GM12878 (cell line): ENCODE measurements at regions not wholly inside any gene's neighbourhood (a gene's known extent, or its start where the extent isn't known, plus 50 kb on each side); places are given as distances from the start of the nearest gene placed in this dataset.

ENCODE experiments used
- ATAC-seq: fragments of 200-7000 bp; cut with Tn5 transposase; 3 replicates; pipeline ENCODE4 v1.9.1; 2020; ENCODE audit warnings: mild to moderate bottlenecking, moderate library complexity
- BruUV-seq: library from RNA; stranded (reverse); fragments of 400-500 nt; replicated peaks from 2 replicates; lab custom pipeline; 2021; lab: Mats Ljungman, UMichigan
- CTCF ChIA-PET: fragments of 300-600 bp; sonication (Branson Sonifier 250); formaldehyde crosslinking; extraction: SDS; loops from one replicate; lab custom pipeline; 2021; ENCODE audit warnings: inconsistent platforms; lab: Yijun Ruan, JAX
- POLR2A ChIA-PET: fragments of 350-600 bp; formaldehyde crosslinking; extraction: SDS; loops from one replicate; lab custom pipeline; 2021; ENCODE audit warnings: inconsistent platforms; lab: Charles Lee
- RAD21 ChIA-PET: fragments of 300-600 bp; sonication (Branson Sonifier 250); formaldehyde crosslinking; loops from one replicate; lab custom pipeline; 2023; ENCODE audit warnings: antibody characterized with exemption; ENCODE audit not compliant: unreplicated experiment; lab: Charles Lee
- SMC1A ChIA-PET: fragments of 300-600 bp; sonication (Branson Sonifier 250); formaldehyde crosslinking; loops from one replicate; lab custom pipeline; 2023; ENCODE audit not compliant: unreplicated experiment, uncharacterized antibody; lab: Charles Lee
- DNase-seq: peaks from one replicate; pipeline ENCODE4 v3.0.0-alpha.2; 2011; ENCODE audit warnings: low read depth, low spot score
- FAIRE-seq: peaks from 3 replicates; lab custom pipeline; 2011; peaks lifted over from hg19 to GRCh38; lab: Jason Lieb, UNC
- H2AFZ ChIP-seq: 2 replicates; pipeline ENCODE4 v1.6.0; 2011; ENCODE audit warnings: low read depth, low read length, control low read depth; ENCODE audit not compliant: control insufficient read depth
- H3K27ac ChIP-seq: 2 replicates; pipeline ENCODE4 v1.5.1; 2011; ENCODE audit warnings: control low read depth; ENCODE audit not compliant: control insufficient read depth, insufficient read depth
- H3K27me3 ChIP-seq, 2 experiments: replicated peaks in 1 of 2; 2 replicates each; pipeline versions ENCODE4 v1.6.0 to v1.6.1; 2011; ENCODE audit warnings: low read length in 1 of 2; ENCODE audit not compliant: control insufficient read depth in 2 of 2, insufficient read depth in 2 of 2
- H3K36me3 ChIP-seq, 2 experiments: 2 replicates each; pipeline ENCODE4 v1.5.1; 2011; ENCODE audit warnings: low read length in 1 of 2; ENCODE audit not compliant: control insufficient read depth in 2 of 2, insufficient read depth in 2 of 2
- H3K4me1 ChIP-seq: 2 replicates; pipeline ENCODE4 v1.6.1; 2011; ENCODE audit warnings: mild to moderate bottlenecking, low read length, moderate library complexity, mixed read lengths; ENCODE audit not compliant: control insufficient read depth, insufficient read depth
- H3K4me2 ChIP-seq: 2 replicates; pipeline ENCODE4 v1.6.0; 2011; ENCODE audit warnings: control low read depth; ENCODE audit not compliant: control insufficient read depth, insufficient read depth
- H3K4me3 ChIP-seq: fragments of 200-600 bp; sonication (generic); 2 replicates; pipeline ENCODE4 v1.5.1; 2016
- H3K79me2 ChIP-seq: 2 replicates; pipeline ENCODE4 v1.6.0; 2011; ENCODE audit warnings: low read length; ENCODE audit not compliant: control insufficient read depth, insufficient read depth
- H3K9ac ChIP-seq: 2 replicates; pipeline ENCODE4 v1.8.0; 2011; ENCODE audit warnings: low read length, control low read depth, mixed read lengths; ENCODE audit not compliant: control insufficient read depth, insufficient read depth
- H3K9me3 ChIP-seq: replicated peaks from 3 replicates; pipeline ENCODE4 v1.5.1; 2011; ENCODE audit warnings: mild to moderate bottlenecking, low read length; ENCODE audit not compliant: control insufficient read depth, insufficient read depth
- H4K20me1 ChIP-seq: 2 replicates; pipeline ENCODE4 v1.6.0; 2011; ENCODE audit not compliant: control insufficient read depth, insufficient read depth
- ASH2L ChIP-seq: fragments of 300-600, 200-600 bp; sonication (generic); IDR thresholded peaks from 2 replicates; pipeline ENCODE4 v1.6.1; 2017; ENCODE audit warnings: low read depth, mild to moderate bottlenecking, borderline replicate concordance
- CREM ChIP-seq: IDR thresholded peaks from 2 replicates; pipeline ENCODE4 v1.6.1; 2014; ENCODE audit warnings: antibody characterized with exemption, low read depth
- DPF2 ChIP-seq: fragments of 450-650 bp; IDR thresholded peaks from 2 replicates; pipeline ENCODE4 v1.6.1; 2017; ENCODE audit warnings: mild to moderate bottlenecking
- EGR1 ChIP-seq, 2 experiments: IDR thresholded peaks; 1 replicate in 1 of 2; 2 replicates in 1 of 2; pipeline ENCODE4 v1.6.1; 2011 to 2012; ENCODE audit warnings: low read depth in 2 of 2, low read length in 2 of 2, borderline replicate concordance in 1 of 2, mild to moderate bottlenecking in 1 of 2, moderate library complexity in 1 of 2
- ESRRA ChIP-seq: IDR thresholded peaks from 2 replicates; pipeline ENCODE4 v1.6.1; 2012; ENCODE audit warnings: mild to moderate bottlenecking, low read length, improper control_type of control experiment
- FOS ChIP-seq: IDR thresholded peaks from 3 replicates; pipeline ENCODE4 v1.6.1; 2011; ENCODE audit warnings: borderline replicate concordance; ENCODE audit not compliant: insufficient read length; ENCODE audit errors: extremely low read depth
- GATAD2B ChIP-seq: fragments of 450-650 bp; conservative IDR thresholded peaks from 2 replicates; pipeline ENCODE4 v1.6.1; 2017; ENCODE audit warnings: low read depth, mild to moderate bottlenecking, moderate library complexity
- HDAC6 ChIP-seq: fragments of 200-600 bp; sonication (generic); IDR thresholded peaks from one replicate; pipeline ENCODE4 v1.8.0; 2017; ENCODE audit warnings: antibody characterized with exemption; ENCODE audit not compliant: unreplicated experiment
- JUNB ChIP-seq: IDR thresholded peaks from 2 replicates; pipeline ENCODE4 v1.6.1; 2016; ENCODE audit warnings: antibody characterized with exemption, mild to moderate bottlenecking
- NFIC ChIP-seq: IDR thresholded peaks from 2 replicates; pipeline ENCODE4 v1.6.1; 2012; ENCODE audit warnings: low read depth, mild to moderate bottlenecking, inconsistent platforms, low read length, moderate library complexity
- RAD51 ChIP-seq: fragments of 450-650 bp; IDR thresholded peaks from 2 replicates; pipeline ENCODE4 v1.6.1; 2016; ENCODE audit warnings: moderate library complexity, mild to moderate bottlenecking, inconsistent platforms
- SPI1 ChIP-seq: IDR thresholded peaks from 2 replicates; pipeline ENCODE4 v1.6.1; 2011; ENCODE audit warnings: low read depth, mild to moderate bottlenecking, low read length, moderate library complexity, borderline replicate concordance; ENCODE audit not compliant: insufficient read depth
- TARDBP ChIP-seq: IDR thresholded peaks from 2 replicates; pipeline ENCODE4 v1.6.1; 2016; ENCODE audit warnings: borderline replicate concordance
- TBL1XR1 ChIP-seq: IDR thresholded peaks from 2 replicates; pipeline ENCODE4 v1.6.1; 2012; ENCODE audit warnings: low read depth, low read length, improper control_type of control experiment
- WGBS: methylation state at CpG from one replicate; pipeline ENCODE4 v1.1.6; 2016; ENCODE audit warnings: low lambda C conversion rate; ENCODE audit not compliant: insufficient replicate concordance, insufficient coverage; ENCODE audit errors: missing lambda C conversion rate; 5-methylcytosine and 5-hydroxymethylcytosine counted together
- in situ Hi-C: fragments of 300-500 bp; cut with MboI; formaldehyde crosslinking; loops from 9 replicates; pipeline ENCODE4 v1.14.3; 2018; ENCODE audit warnings: mixed read lengths
- intact Hi-C: fragments of 100-400 bp; cut with micrococcal nuclease; formaldehyde crosslinking; loops from one replicate; pipeline ENCODE4 v1.14.2; 2022; ENCODE audit not compliant: unreplicated experiment
- TF ChIP-seq, protein P1 (sequence below): fragments of 450-650 bp; IDR thresholded peaks from 2 replicates; pipeline ENCODE4 v1.6.1; 2014; ENCODE audit warnings: mild to moderate bottlenecking
- TF ChIP-seq, protein P2 (sequence below), 3 experiments: IDR thresholded peaks in 2 of 3; conservative IDR thresholded peaks in 1 of 3; 2 replicates each; pipeline ENCODE4 v1.5.1; 2011; ENCODE audit warnings: low read depth in 3 of 3, low read length in 3 of 3, mild to moderate bottlenecking in 3 of 3, control low read depth in 2 of 3, moderate library complexity in 2 of 3, inconsistent platforms in 1 of 3, mixed read lengths in 1 of 3; ENCODE audit not compliant: control insufficient read depth in 2 of 3, insufficient read depth in 1 of 3; ENCODE audit errors: extremely low read depth in 1 of 3

DNA sequence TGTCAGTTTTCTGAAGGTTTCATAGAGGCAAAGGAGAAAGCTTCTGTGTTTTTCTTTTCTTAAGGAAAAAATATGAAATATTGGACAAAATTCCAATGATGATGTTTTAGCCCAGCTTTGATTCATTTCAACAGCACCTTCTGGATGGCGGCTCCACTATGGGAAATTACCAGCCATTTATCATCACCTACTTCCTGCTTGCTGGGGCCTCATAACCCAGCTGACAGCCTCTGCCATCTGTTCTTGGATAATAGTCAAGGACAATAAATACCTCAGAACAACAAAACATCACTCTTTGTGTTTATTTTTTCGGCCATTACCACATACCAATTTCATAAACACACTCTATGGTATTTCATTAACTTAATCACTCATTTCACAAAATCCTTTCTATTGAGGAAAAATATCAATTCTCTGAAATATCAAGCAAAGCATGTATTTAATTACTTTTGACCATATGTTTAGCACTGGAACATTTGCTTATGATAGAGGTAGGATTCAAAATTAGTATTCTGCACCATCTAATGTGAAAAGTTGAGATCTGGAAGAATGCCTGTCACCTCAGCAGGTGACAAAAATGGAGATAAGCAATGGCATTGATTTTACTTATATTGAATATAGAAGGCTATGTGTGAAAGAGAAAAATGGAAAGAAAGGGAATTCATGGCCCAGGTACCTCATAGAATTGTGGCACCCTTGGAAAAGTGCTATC, 629.7 kb downstream of the LIG4 start:
- H2AFZ ChIP-seq = no peak overlapping the region
- CTCF ChIA-PET = no interaction called here
- RAD21 ChIA-PET = no interaction called here
- no peak overlapping the region for H3K4me3 ChIP-seq
- in situ Hi-C loops (no loop called here), intact Hi-C loops (no loop called here)
- no peaks in the 10 kb centered on the region for H3K4me1 ChIP-seq
- no peaks in the 10 kb centered on the region for H3K36me3 ChIP-seq
- H3K79me2 ChIP-seq = no peaks in the 10 kb centered on the region
- no peak for DNase-seq
- no peaks in the 10 kb centered on the region for H3K9me3 ChIP-seq
- H3K4me2 ChIP-seq = no peak overlapping the region
- FAIRE-seq = no peak
- H4K20me1 ChIP-seq = no peaks in the 10 kb centered on the region
- no peak for ATAC-seq
- BruUV-seq = no TSS peak
- POLR2A ChIA-PET = no interaction called here
- no peaks in the 10 kb centered on the region for H3K27me3 ChIP-seq
- WGBS = 12% methylated on average over 2 of the region's 2 CpGs
- H3K9ac ChIP-seq = no peak overlapping the region
- TF ChIP-seq, protein P1, sequence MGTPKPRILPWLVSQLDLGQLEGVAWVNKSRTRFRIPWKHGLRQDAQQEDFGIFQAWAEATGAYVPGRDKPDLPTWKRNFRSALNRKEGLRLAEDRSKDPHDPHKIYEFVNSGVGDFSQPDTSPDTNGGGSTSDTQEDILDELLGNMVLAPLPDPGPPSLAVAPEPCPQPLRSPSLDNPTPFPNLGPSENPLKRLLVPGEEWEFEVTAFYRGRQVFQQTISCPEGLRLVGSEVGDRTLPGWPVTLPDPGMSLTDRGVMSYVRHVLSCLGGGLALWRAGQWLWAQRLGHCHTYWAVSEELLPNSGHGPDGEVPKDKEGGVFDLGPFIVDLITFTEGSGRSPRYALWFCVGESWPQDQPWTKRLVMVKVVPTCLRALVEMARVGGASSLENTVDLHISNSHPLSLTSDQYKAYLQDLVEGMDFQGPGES = no peak
- TF ChIP-seq DPF2 (no peak), SPI1 (no peak), NFIC (no peak)
- TF ChIP-seq, all 136 proteins: peak for 0
- SMC1A ChIA-PET = no interaction called here
- no peak overlapping the region for H3K27ac ChIP-seq

DNA sequence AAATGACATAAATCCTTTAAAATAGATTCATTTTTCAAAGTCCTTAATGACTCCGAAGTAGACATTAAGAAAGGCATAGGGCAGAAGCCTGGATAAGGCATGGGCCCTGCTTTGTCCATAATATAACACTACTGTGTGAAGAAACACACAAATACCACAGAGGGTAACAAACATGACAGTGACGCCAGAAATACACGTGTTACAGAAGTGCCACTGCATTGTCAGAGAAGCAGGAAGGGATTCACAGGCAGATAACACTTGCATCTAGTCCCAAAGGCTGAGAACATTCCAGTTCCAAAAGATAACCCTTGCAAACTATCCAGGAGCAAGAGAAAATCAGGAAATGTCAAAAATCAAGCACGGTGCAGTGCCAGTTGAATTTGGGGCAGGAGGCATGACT, 633.2 kb downstream of the LIG4 start:
- CTCF ChIA-PET = no interaction called here
- Histone ChIP-seq H3K9ac (no peak overlapping the region), H3K9me3 (no peaks in the 10 kb centered on the region), H3K36me3 (no peaks in the 10 kb centered on the region), H3K27ac (no peak overlapping the region), H3K4me1 (no peaks in the 10 kb centered on the region), H4K20me1 (no peaks in the 10 kb centered on the region), H3K4me2 (no peak overlapping the region), H3K27me3 (no peaks in the 10 kb centered on the region), H2AFZ (no peak overlapping the region), H3K4me3 (no peak overlapping the region), H3K79me2 (no peaks in the 10 kb centered on the region)
- BruUV-seq = no TSS peak
- in situ Hi-C loops (no loop called here), intact Hi-C loops (no loop called here)
- FAIRE-seq (no peak), DNase-seq (no peak), ATAC-seq (no peak)
- POLR2A ChIA-PET = no interaction called here
- TF ChIP-seq, protein P2, sequence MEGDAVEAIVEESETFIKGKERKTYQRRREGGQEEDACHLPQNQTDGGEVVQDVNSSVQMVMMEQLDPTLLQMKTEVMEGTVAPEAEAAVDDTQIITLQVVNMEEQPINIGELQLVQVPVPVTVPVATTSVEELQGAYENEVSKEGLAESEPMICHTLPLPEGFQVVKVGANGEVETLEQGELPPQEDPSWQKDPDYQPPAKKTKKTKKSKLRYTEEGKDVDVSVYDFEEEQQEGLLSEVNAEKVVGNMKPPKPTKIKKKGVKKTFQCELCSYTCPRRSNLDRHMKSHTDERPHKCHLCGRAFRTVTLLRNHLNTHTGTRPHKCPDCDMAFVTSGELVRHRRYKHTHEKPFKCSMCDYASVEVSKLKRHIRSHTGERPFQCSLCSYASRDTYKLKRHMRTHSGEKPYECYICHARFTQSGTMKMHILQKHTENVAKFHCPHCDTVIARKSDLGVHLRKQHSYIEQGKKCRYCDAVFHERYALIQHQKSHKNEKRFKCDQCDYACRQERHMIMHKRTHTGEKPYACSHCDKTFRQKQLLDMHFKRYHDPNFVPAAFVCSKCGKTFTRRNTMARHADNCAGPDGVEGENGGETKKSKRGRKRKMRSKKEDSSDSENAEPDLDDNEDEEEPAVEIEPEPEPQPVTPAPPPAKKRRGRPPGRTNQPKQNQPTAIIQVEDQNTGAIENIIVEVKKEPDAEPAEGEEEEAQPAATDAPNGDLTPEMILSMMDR (IDR thresholded peaks at IDR 0.05 in 2 of 3, conservative IDR thresholded peaks at IDR 0.05 in 1 of 3; ENCODE audit: control insufficient read depth in 2 of 3, extremely low read depth in 1 of 3, insufficient read depth in 1 of 3, low read depth in 3 of 3, low read length in 3 of 3) = no peak
- TF ChIP-seq JUNB = no peak
- no peak for TF ChIP-seq TBL1XR1
- TF ChIP-seq CREM = no peak
- no peak for TF ChIP-seq FOS
- TF ChIP-seq ASH2L = no peak
- TF ChIP-seq HDAC6 = no peak
- TF ChIP-seq GATAD2B = no peak
- no peak for TF ChIP-seq TARDBP
- no peak for TF ChIP-seq EGR1 (IDR thresholded peaks at IDR 0.05; ENCODE audit: borderline replicate concordance in 1 of 2, low read depth in 2 of 2, low read length in 2 of 2)
- no peak for TF ChIP-seq RAD51
- TF ChIP-seq ESRRA = no peak
- RAD21 ChIA-PET = no interaction called here
- SMC1A ChIA-PET = no interaction called here
- 0% methylated on average over 4 of the region's 4 CpGs for WGBS
